PC-3 (cell line): ENCODE measurements at regions not wholly inside any gene's neighbourhood (a gene's known extent, or its start where the extent isn't known, plus 50 kb on each side); places are given as distances from the start of the nearest gene placed in this dataset.

Experiments
- ATAC-seq: fragments of 200-7000 bp; cut with Tn5 transposase; 2 replicates; pipeline ENCODE4 v1.9.1; 2020; ENCODE audit warnings: mild to moderate bottlenecking, moderate library complexity
- BruUV-seq: library from RNA; stranded (reverse); fragments of 400-500 nt; replicated peaks from 2 replicates; lab custom pipeline; 2021; lab: Mats Ljungman, UMichigan
- CTCF ChIA-PET: fragments of 300-600 bp; sonication (Branson Sonifier 250); formaldehyde crosslinking; loops from one replicate; lab custom pipeline; 2022; ENCODE audit warnings: antibody characterized with exemption; lab: Charles Lee
- POLR2A ChIA-PET: fragments of 300-600 bp; sonication (Branson Sonifier 250); formaldehyde crosslinking; loops from one replicate; lab custom pipeline; 2022; ENCODE audit warnings: antibody characterized with exemption; ENCODE audit not compliant: unreplicated experiment; lab: Charles Lee
- DNase-seq: peaks from one replicate; pipeline ENCODE4 v3.0.0-alpha.2; 2015
- H2AFZ ChIP-seq: fragments of 300-600 bp; sonication (generic); 2 replicates; pipeline ENCODE4 v1.6.0; 2016; ENCODE audit warnings: antibody characterized with exemption, low read length
- H3F3A ChIP-seq: fragments of 300-600 bp; sonication (generic); one replicate; pipeline ENCODE4 v1.6.0; 2017; ENCODE audit warnings: antibody characterized with exemption, low read length, control low read depth, mild to moderate bottlenecking; ENCODE audit not compliant: unreplicated experiment
- H3K27ac ChIP-seq: fragments of 300-600 bp; sonication (generic); 2 replicates; pipeline ENCODE4 v1.5.1; 2016; ENCODE audit warnings: mild to moderate bottlenecking, low read length
- H3K27me3 ChIP-seq: fragments of 300-600 bp; sonication (generic); 2 replicates; pipeline ENCODE4 v1.6.1; 2016; ENCODE audit warnings: low read length, mixed read lengths
- H3K36me3 ChIP-seq: fragments of 300-600 bp; sonication (generic); 2 replicates; pipeline ENCODE4 v1.6.1; 2016; ENCODE audit warnings: low read depth, mixed run types, low read length, mixed read lengths
- H3K4me1 ChIP-seq: fragments of 300-600 bp; sonication (generic); 2 replicates; pipeline ENCODE4 v1.5.1; 2016; ENCODE audit warnings: low read length; ENCODE audit not compliant: insufficient read depth
- H3K4me2 ChIP-seq: fragments of 300-600 bp; sonication (generic); 2 replicates; pipeline ENCODE4 v1.6.0; 2016; ENCODE audit warnings: low read length
- H3K4me3 ChIP-seq: fragments of 300-600 bp; sonication (generic); 2 replicates; pipeline ENCODE4 v1.5.1; 2016; ENCODE audit warnings: mild to moderate bottlenecking, low read length, mixed read lengths
- H3K79me2 ChIP-seq: fragments of 300-600 bp; sonication (generic); 2 replicates; pipeline ENCODE4 v1.6.1; 2017; ENCODE audit warnings: low read length, mixed read lengths
- H3K9ac ChIP-seq: fragments of 300-600 bp; sonication (generic); 2 replicates; pipeline ENCODE4 v1.6.0; 2016; ENCODE audit warnings: mild to moderate bottlenecking, low read length
- H3K9me2 ChIP-seq: fragments of 300-600 bp; sonication (generic); replicated peaks from 2 replicates; pipeline ENCODE4 v1.6.1; 2016; ENCODE audit warnings: mixed run types, low read length, mixed read lengths
- H3K9me3 ChIP-seq: fragments of 300-600 bp; sonication (generic); 2 replicates; pipeline ENCODE4 v1.6.1; 2016; ENCODE audit warnings: low read length, mixed read lengths
- H4K20me1 ChIP-seq: fragments of 300-600 bp; sonication (generic); 2 replicates; pipeline ENCODE4 v1.6.1; 2016; ENCODE audit warnings: low read length, mixed read lengths
- CTCF ChIP-seq: fragments of 300-600 bp; sonication (generic); conservative IDR thresholded peaks from 2 replicates; pipeline ENCODE4 v1.5.1; 2017; ENCODE audit warnings: antibody characterized with exemption, low read depth, mild to moderate bottlenecking, low read length
- EZH2 ChIP-seq: fragments of 300-600 bp; sonication (generic); IDR thresholded peaks from one replicate; pipeline ENCODE4 v1.6.1; 2017; ENCODE audit warnings: antibody characterized with exemption, mild to moderate bottlenecking, low read length; ENCODE audit not compliant: unreplicated experiment
- EZH2phosphoT487 ChIP-seq: fragments of 300-600 bp; sonication (generic); IDR thresholded peaks from 2 replicates; pipeline ENCODE4 v1.6.1; 2018; ENCODE audit warnings: mild to moderate bottlenecking, antibody characterized with exemption, low read length, borderline replicate concordance
- intact Hi-C: fragments of 100-400 bp; cut with micrococcal nuclease; formaldehyde crosslinking; loops from 2 replicates; pipeline ENCODE4 v1.9.0; 2023

DNA sequence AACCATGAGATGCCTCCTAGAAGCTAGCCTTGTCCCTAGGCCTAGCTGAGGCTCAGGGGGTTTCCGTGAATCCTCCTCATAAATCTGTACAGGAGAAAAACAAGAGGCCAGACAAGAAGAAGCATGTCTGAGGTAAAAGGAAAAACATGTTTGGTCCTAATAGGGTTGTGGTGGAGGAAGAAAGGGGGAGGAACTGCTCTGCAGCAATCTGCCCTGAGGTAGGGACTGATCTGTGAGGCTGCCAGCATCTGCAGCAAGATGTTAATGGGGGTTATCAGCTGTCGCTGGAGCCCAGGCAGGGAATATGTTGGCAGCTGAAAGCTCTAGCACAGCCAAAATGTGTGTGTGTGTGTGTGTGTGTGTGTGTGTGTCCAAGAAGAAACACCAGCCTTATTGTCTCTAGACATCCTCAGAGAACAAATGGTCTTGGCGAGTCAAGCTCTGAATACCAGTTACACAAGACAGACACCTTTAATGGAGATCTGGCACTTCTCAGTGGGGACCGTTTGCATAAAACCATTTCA lies 218.5 kb downstream of the NUAK1 start:
- H3K79me2 ChIP-seq, result no peaks in the 10 kb centered on the region
- no peaks in the 10 kb centered on the region for H3K27me3 ChIP-seq
- DNase-seq (no peak), ATAC-seq (no peak)
- no peak overlapping the region for H2AFZ ChIP-seq
- H3K9ac ChIP-seq, result no peak overlapping the region
- ChIA-PET POLR2A (no interaction called here), CTCF (interaction anchor here (0.6 kb wide), 1 partner anchor 228 kb away, joined by 3 read pairs; no protein-coding TSS in a partner anchor)
- peaks cover 12% of the 10 kb centered on the region for H3K4me1 ChIP-seq
- H3K9me2 ChIP-seq, result no peaks in the 10 kb centered on the region
- H4K20me1 ChIP-seq, result no peaks in the 10 kb centered on the region
- BruUV-seq, result no TSS peak
- no peaks in the 10 kb centered on the region for H3K36me3 ChIP-seq
- no peak overlapping the region for H3K27ac ChIP-seq
- H3K4me3 ChIP-seq, result no peak overlapping the region
- no peak for TF ChIP-seq CTCF
- no peak for TF ChIP-seq EZH2
- TF ChIP-seq EZH2phosphoT487, result no peak
- no peaks in the 10 kb centered on the region for H3F3A ChIP-seq
- H3K9me3 ChIP-seq, result no peaks in the 10 kb centered on the region
- H3K4me2 ChIP-seq, result no peak overlapping the region
- intact Hi-C loops, result no loop called here

- ChIA-PET POLR2A (no interaction called here), CTCF (no interaction called here)
- no peak overlapping the region for H3K4me3 ChIP-seq
- no peaks in the 10 kb centered on the region for H3K9me3 ChIP-seq
- H3K27me3 ChIP-seq, result no peaks in the 10 kb centered on the region
- no peak overlapping the region for H2AFZ ChIP-seq
- no peaks in the 10 kb centered on the region for H3F3A ChIP-seq
- no peak for DNase-seq
- no peaks in the 10 kb centered on the region for H4K20me1 ChIP-seq
- intact Hi-C loops, result no loop called here
- no TSS peak for BruUV-seq
- H3K79me2 ChIP-seq, result no peaks in the 10 kb centered on the region
- no peaks in the 10 kb centered on the region for H3K9me2 ChIP-seq
- H3K36me3 ChIP-seq, result no peaks in the 10 kb centered on the region
- H3K9ac ChIP-seq, result no peak overlapping the region
- no peak overlapping the region for H3K27ac ChIP-seq
- TF ChIP-seq CTCF, result no peak
- no peak for TF ChIP-seq EZH2phosphoT487
- TF ChIP-seq EZH2, result no peak
- no peak for ATAC-seq
- H3K4me1 ChIP-seq, result peaks cover 12% of the 10 kb centered on the region
- no peak overlapping the region for H3K4me2 ChIP-seq
These were observed 217.7 kb downstream of the NUAK1 start for GRCh38 chr12:105921055-105921454.

- intact Hi-C loops, result no loop called here
- Histone ChIP-seq H3K36me3 (no peaks in the 10 kb centered on the region), H3K27me3 (no peaks in the 10 kb centered on the region), H4K20me1 (no peaks in the 10 kb centered on the region), H3F3A (no peaks in the 10 kb centered on the region), H3K9me3 (no peaks in the 10 kb centered on the region), H3K4me3 (no peak overlapping the region), H2AFZ (no peak overlapping the region), H3K79me2 (no peaks in the 10 kb centered on the region), H3K4me1 (peaks cover 12% of the 10 kb centered on the region), H3K9ac (no peak overlapping the region), H3K9me2 (no peaks in the 10 kb centered on the region), H3K4me2 (no peak overlapping the region), H3K27ac (no peak overlapping the region)
- TF ChIP-seq CTCF, result no peak
- no peak for TF ChIP-seq EZH2phosphoT487
- no peak for TF ChIP-seq EZH2
- ChIA-PET CTCF (no interaction called here), POLR2A (no interaction called here)
- DNase-seq (no peak), ATAC-seq (no peak)
- BruUV-seq, result no TSS peak
These were observed 216.7 kb downstream of the NUAK1 start for GRCh38 chr12:105921872-105922669.
